ENCODE measurements at regions not wholly inside any gene's neighbourhood (a gene's known extent, or its start where the extent isn't known, plus 50 kb on each side); places are given as distances from the start of the nearest gene placed in this dataset.

GRCh38 chr1:104791030-104791429, 1041.3 kb downstream of the AMY1C start:
- in situ Hi-C loops (cut with HindIII; ENCODE audit: low pct_unique_long_range_greater_than_20kb, low sequenced_read_pairs): no loop called here
- no peak for DNase-seq (ENCODE audit: low read depth, low spot score)

DNA sequence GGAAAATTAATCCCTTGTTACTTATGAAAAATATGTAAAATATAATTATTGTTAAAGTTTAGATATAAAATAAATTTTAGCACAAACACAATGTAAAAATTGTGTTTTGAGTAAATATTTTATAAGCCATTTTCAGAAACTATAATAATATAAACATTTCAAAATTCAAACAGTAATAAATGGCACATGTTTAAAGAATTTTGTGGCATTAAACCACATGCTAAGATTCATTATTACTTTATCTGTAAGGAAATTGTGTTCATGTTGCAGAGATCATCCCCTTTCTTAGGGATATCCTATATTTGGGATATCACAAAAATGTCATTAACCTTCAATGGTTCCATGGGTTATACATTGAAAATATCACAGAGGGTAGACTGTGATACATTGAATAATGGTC, 1044.3 kb downstream of the AMY1C start:
- no peak for DNase-seq (ENCODE audit: low read depth, low spot score)
- in situ Hi-C loops (cut with HindIII; ENCODE audit: low pct_unique_long_range_greater_than_20kb, low sequenced_read_pairs): no loop called here

DNA sequence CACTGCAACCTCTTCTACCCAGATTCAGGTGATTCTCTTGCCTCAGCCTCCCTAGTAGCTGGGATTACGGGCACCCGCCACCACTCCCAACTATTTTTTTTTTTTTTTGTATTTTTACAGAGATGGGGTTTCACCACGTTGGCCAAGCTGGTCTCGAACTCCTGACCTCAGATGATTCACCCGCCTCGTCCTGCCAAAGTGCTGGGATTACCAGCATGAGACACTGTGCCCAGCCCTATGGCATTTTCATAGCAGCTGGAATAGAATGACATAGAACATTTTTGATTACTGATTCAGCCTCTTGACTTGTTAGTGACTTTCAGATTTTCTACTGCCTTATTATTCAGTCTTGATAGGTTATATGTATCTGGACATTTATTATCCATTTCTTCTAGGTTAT, 1046.2 kb downstream of the AMY1C start:
- in situ Hi-C loops (cut with HindIII; ENCODE audit: low pct_unique_long_range_greater_than_20kb, low sequenced_read_pairs): no loop called here
- DNase-seq (ENCODE audit: low read depth, low spot score): no peak

DNA sequence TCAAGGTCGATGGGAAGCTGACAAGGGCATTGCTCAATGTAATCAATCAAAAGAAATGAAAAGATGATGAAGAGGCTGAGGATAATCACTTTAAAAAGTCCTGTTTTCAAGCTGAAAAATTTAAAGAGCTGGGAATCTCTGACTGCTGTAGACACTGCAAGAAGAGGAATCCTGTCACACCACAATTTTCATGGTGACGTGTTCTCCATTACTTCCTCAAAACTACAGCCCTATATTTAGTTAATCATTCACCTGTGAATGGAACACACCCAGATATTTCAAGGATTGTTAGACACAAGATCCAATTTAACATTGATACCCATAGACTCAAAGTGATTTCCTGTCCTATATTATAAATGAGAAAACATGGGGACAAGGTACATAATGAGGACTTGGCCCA, 1048.3 kb downstream of the AMY1C start:
- no peak for DNase-seq (ENCODE audit: low read depth, low spot score)
- in situ Hi-C loops (cut with HindIII; ENCODE audit: low pct_unique_long_range_greater_than_20kb, low sequenced_read_pairs): no loop called here

GRCh38 chr1:104801344-104801743, 1051.6 kb downstream of the AMY1C start:
- in situ Hi-C loops (cut with HindIII; ENCODE audit: low pct_unique_long_range_greater_than_20kb, low sequenced_read_pairs): no loop called here
- DNase-seq (ENCODE audit: low read depth, low spot score): no peak

DNA sequence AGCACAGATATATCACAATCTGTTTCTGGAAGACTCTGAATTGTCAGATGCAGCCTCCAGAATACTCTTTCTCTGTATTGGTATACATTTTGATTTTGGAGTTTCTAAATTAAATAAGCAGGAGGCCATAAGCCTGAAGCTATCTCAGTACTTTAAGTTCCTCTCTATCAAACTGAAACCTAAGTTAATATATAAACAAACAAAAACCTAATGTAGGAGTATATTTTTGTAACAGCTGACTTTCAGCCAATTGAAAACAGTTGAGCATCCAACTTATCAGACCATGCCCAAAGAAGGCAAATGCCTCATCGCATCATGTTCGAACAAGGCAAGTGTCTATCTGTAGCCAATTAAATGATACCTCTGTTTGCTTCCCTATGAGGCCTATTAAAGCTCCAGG, 1054.4 kb downstream of the AMY1C start:
- no peak for DNase-seq (ENCODE audit: low read depth, low spot score)
- in situ Hi-C loops (cut with HindIII; ENCODE audit: low pct_unique_long_range_greater_than_20kb, low sequenced_read_pairs): no loop called here

DNA sequence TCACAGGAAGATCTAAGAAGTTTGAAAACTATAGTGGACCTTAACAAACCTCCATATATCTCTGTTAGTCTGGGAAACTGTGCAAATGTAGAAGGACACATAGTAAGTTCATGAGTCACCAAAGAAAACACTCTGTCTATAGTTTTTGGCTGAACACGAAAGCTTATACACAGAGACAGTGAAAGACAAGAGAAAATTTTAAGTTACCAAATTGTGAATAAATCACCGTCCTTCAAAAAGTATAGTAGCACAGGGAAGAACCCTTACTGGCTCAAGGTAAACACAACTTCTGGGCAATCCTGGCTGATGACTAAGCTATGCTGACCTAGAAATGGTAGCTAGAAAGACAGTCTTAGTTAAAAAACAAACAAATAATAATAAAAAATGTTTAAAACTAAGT, 1057.9 kb downstream of the AMY1C start:
- in situ Hi-C loops (cut with HindIII; ENCODE audit: low pct_unique_long_range_greater_than_20kb, low sequenced_read_pairs): no loop called here

DNA sequence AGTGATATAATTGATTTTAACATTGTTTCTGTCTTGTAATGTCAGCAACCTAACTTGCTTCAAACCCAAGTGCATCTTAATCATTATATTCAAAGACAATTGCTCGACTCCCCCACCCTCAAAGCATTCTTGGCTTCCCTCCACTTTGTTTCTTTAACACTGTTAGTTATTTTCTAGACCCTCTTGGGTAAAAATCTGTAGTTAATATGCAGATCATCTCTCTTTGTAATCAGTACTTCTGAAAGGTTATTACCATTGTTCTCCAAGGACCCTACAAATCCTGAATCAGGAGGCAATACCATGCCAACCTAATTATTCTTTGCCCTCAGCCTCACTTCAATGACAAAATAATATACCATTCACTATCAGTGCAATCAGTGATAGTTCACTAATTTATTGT, 1075.7 kb downstream of the AMY1C start:
- in situ Hi-C loops (cut with HindIII; ENCODE audit: low pct_unique_long_range_greater_than_20kb, low sequenced_read_pairs): no loop called here

More for the DNA sequence above, 1057.9 kb downstream of the AMY1C start:
- DNase-seq (ENCODE audit: low read depth, low spot score): no peak

GRCh38 chr1:104830534-104830933, 1080.8 kb downstream of the AMY1C start:
- in situ Hi-C loops (cut with HindIII; ENCODE audit: low pct_unique_long_range_greater_than_20kb, low sequenced_read_pairs): no loop called here
- no peak for DNase-seq (ENCODE audit: low read depth, low spot score)

More for the DNA sequence above, 1075.7 kb downstream of the AMY1C start:
- DNase-seq (ENCODE audit: low read depth, low spot score): no peak

GRCh38 chr1:104852151-104852550, 1102.5 kb downstream of the AMY1C start:
- DNase-seq (ENCODE audit: low read depth, low spot score): no peak
- in situ Hi-C loops (cut with HindIII; ENCODE audit: low pct_unique_long_range_greater_than_20kb, low sequenced_read_pairs): no loop called here

DNA sequence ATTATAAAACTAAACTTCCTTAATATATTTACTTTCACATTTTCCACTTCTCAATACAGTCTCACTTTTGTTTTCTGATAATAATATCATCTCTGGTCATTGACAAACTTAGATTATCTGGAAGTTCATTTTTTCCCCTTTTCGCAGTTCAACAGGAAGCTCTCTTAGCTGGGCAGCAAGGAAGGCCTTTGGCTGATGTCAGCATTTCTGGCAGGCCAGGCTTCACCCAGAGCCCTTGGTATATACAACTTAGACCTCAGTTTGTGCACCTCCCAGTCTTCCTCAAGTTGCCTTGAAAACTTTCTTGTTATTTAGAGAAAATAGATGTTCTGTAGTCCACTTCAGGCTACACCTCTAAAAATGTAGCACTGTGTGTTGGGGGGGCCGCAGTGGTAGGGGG, 1103.6 kb downstream of the AMY1C start:
- no peak for DNase-seq (ENCODE audit: low read depth, low spot score)
- in situ Hi-C loops (cut with HindIII; ENCODE audit: low pct_unique_long_range_greater_than_20kb, low sequenced_read_pairs): no loop called here

- in situ Hi-C loops (cut with HindIII; ENCODE audit: low pct_unique_long_range_greater_than_20kb, low sequenced_read_pairs): no loop called here
- DNase-seq (ENCODE audit: low read depth, low spot score): no peak
Observed at GRCh38 chr1:104854529-104854928, 1104.8 kb downstream of the AMY1C start.

GRCh38 chr1:104855550-104855949, 1105.9 kb downstream of the AMY1C start:
- no peak for DNase-seq (ENCODE audit: low read depth, low spot score)
- in situ Hi-C loops (cut with HindIII; ENCODE audit: low pct_unique_long_range_greater_than_20kb, low sequenced_read_pairs): no loop called here

- DNase-seq (ENCODE audit: low read depth, low spot score): no peak
- in situ Hi-C loops (cut with HindIII; ENCODE audit: low pct_unique_long_range_greater_than_20kb, low sequenced_read_pairs): no loop called here
Observed at GRCh38 chr1:104856091-104856490, 1106.4 kb downstream of the AMY1C start.

GRCh38 chr1:104856518-104856917, 1106.8 kb downstream of the AMY1C start:
- DNase-seq (ENCODE audit: low read depth, low spot score): no peak
- in situ Hi-C loops (cut with HindIII; ENCODE audit: low pct_unique_long_range_greater_than_20kb, low sequenced_read_pairs): no loop called here

DNA sequence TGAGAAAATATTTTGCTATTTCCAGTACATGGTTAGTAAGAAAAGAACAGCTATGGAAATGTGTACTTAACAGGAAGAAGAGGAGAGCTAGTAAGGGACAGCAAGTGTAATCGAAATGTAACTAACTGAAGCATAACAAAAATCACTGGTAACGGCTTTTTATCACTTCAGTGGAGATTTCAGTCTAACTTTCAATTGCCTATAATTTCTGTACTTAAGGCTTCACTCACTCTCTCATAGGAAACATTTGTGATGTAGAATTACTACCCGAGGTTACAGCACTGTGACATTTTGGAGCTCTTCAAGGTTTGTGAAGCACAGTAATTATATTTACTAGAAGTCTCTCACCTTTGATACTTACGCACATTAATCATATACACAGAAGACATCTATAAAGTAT, 1119.1 kb downstream of the AMY1C start:
- in situ Hi-C loops (cut with HindIII; ENCODE audit: low pct_unique_long_range_greater_than_20kb, low sequenced_read_pairs): no loop called here
- DNase-seq (ENCODE audit: low read depth, low spot score): no peak

GRCh38 chr1:104874044-104874443, 1124.3 kb downstream of the AMY1C start:
- in situ Hi-C loops (cut with HindIII; ENCODE audit: low pct_unique_long_range_greater_than_20kb, low sequenced_read_pairs): no loop called here
- no peak for DNase-seq (ENCODE audit: low read depth, low spot score)

- in situ Hi-C loops (cut with HindIII; ENCODE audit: low pct_unique_long_range_greater_than_20kb, low sequenced_read_pairs): no loop called here
- peak; percentile 53 for DNase-seq (ENCODE audit: low read depth, low spot score)
Observed at GRCh38 chr1:104878203-104878909, 1128.7 kb downstream of the AMY1C start.

DNA sequence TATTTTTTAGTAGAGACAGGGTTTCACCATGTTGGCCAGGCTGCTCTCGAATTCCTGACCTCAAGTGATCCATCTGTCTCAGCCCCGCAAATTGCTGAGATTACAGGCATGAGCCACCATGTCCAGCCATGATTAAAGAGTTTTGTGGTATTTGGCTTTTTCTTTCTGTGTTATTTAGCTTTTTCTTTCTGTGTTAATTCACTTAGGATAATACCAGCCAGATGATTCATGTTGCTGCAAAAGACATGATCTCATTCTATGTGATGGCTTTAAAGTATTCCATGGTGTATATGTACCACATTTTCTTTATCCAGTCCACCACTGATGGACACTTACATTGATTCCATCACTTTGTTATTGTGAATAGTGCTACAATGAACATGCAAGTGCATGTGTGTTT, 1135.2 kb downstream of the AMY1C start:
- DNase-seq (ENCODE audit: low read depth, low spot score): no peak
- in situ Hi-C loops (cut with HindIII; ENCODE audit: low pct_unique_long_range_greater_than_20kb, low sequenced_read_pairs): no loop called here

- in situ Hi-C loops (cut with HindIII; ENCODE audit: low pct_unique_long_range_greater_than_20kb, low sequenced_read_pairs): no loop called here
- no peak for DNase-seq (ENCODE audit: low read depth, low spot score)
Observed at GRCh38 chr1:104905322-104905721, 1155.6 kb downstream of the AMY1C start.

Measured in SK-MEL-5 (cell line).